HG03432 (cell line): ENCODE measurements at regions not wholly inside any gene's neighbourhood (a gene's known extent, or its start where the extent isn't known, plus 50 kb on each side); places are given as distances from the start of the nearest gene placed in this dataset.
"Not testable (repeated sequence)": the region's sequence is repeated elsewhere in the genome, so short reads cannot be mapped to it uniquely, and the experiment has no call there.

Experiments
- ATAC-seq: cut with Tn5 transposase; IDR thresholded peaks from one replicate; pipeline ENCODE4 v1.9.1; 2021; ENCODE audit warnings: mild to moderate bottlenecking, moderate library complexity; ENCODE audit not compliant: unreplicated experiment

DNA sequence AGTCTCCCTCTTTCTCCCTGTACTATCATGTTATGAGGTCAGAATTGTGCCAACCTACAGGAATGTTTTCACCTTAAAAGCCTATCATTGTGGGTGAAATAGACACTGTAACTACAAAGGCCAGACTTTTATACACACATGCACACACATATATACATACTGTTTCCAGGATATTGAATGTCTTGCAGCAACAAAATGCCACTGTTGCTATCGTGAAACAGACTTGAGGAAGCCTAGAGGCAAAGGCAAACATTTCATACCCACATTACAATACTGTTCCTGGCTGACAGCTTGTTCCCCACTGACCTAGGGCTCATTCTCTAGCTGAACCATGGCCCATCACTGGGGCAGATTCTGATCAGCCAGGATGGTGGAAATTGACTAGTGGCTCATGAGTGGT is 125.1 kb upstream of the DUSP10 start:
- ATAC-seq = no peak

GRCh38 chr1:221865808-221866207 is 123.9 kb upstream of the DUSP10 start:
- ATAC-seq = no peak

DNA sequence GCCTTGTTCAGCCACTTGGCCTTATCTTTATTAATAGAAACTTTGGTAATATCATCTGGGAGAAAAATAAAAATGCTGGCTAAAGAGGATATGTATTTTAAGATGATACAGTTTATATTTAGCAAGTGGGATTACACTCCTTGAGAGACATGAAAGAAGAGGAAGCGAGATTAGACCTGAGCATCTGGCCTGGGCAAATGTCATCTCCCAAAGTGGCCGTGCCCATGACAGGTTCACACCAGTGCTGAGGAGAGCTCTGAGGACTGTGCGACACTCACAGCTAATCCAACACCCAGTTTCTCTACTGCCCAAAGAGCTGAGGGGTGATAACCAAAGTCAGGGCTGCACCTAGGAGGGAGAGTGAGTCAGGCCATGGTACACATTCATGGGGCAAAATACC is 121.7 kb upstream of the DUSP10 start:
- no peak for ATAC-seq

DNA sequence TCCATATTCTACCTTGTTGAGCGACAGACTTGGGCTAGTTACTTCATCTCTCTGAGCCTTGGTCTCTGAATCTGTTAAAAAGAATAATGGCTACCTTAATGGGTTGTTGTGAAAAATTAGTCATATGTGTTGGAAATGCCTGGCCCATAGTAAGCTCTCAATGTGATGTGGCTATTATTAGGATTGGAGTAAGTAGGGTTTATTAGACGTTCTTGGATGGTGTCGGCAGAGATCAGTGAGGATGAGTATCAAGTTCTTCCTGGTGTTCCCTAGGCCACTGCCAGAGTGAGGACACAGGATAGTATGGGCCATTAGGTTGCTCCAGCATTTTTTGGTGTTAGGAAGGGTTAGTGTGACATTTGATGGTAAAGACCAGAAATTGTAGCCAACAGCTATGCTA is 121.1 kb upstream of the DUSP10 start:
- ATAC-seq = no peak

DNA sequence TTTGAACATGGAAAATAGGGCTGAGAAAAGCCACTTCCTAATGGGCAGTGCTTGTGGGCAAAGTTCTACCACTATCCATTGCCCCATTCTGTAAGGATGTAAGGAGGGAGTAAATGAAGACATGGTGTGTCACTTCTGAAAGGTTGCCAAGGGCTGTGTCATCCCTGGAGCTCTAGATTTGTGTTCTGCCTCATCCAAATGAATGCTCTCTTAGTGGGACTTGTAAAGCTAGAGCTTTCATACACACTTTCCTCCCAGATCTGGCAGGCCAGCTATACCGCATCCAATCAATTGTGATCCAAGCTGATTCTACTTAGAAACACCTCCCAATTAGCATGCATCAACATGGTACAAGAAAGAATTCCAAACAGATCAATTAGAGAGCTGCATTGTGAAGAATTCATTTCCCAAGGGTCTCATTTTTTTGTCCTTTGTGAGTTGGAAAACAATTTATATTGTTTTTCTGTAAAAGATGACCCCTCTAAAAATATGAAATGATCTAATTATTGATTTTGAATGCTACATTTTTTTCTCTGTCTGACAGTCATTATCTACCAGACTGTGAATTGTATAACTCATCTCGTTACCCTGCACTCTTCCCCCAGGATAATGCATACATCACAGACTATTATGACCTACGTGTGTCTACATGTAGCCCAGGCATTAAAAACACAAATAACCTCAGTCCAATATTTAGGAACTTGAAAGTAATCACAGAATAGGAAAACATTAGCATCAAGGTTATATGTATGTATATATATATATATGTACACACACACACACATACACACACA is 117.1 kb upstream of the DUSP10 start:
- no peak for ATAC-seq

DNA sequence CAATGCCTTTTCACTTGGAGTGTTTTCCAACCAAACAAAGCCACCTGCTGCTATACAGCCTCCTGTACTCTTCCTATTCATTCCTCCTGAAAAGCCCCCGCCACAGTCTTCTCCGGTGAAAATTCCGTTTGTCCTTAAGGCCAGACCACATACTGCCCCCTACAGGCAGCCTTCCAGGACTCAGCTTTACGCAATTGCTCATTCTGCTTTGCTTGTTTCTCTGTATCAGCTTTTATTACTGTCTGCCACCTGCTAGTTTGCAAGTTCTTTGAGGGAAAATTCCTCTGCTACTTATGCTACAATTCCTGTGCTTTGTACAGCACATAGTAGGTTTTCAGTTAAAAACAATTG is 115.2 kb upstream of the DUSP10 start:
- not testable (repeated sequence) for ATAC-seq

DNA sequence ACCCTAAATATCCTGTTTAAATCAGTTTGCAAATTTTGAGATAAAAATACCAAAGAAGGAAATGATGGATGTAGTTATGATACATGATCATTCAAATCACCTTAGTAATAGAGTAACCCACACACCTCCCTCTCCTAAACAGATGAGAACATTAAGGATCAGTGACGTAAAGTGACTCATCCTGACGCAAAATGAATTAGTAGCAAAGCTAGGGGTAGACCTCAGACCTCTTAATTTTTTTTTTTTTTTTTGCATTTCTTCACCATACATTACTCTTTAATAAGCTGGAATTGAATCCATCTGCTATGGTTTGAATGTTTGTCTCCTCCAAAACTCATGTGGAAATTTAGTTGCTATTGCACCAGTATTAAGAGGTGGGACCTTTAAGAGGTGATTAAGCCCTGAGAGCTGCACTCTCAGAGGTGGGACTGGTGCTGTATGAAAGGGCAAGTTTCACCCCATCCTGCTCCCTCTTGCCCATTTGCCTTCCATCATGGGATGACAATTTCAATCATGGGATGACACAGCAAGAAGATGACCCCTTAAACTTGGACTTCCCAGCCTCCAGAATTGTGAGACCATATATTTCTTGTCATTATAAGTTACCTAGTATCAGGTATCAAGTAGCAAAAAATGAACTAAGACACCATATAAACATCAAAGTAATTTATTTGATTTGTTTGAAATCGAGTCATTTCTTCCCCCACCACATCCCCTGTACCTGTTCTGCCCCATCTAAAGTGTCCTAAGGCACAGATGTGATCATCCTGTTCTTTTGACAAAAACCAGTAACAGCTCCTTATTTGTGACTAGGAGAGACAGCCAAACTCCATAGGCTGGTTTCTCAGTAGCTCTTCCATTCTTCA is 114.6 kb upstream of the DUSP10 start:
- no peak for ATAC-seq

- ATAC-seq = no peak
Observed at GRCh38 chr1:221855156-221855555, 113.3 kb upstream of the DUSP10 start.

DNA sequence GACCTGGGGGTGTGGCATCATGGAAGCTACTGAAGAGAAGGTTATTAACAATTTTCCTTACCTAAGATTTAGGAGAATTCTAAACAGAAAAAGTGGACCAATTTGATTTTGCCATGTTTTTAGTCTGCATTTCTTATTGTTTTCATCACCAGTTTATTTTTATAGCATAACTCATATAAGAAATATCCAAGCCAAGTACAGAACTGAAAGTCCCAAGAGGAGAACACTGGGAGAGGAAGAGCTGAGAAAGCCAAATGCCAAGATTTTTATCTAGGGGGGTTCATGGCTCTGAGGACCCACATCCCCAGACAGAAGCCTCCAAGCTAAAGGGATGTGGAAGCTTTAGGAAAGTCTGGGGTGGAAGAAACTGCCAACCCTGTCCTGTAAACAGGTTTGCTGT is 109.4 kb upstream of the DUSP10 start:
- ATAC-seq = no peak

GRCh38 chr1:221850470-221851187 is 108.7 kb upstream of the DUSP10 start:
- ATAC-seq = no peak

DNA sequence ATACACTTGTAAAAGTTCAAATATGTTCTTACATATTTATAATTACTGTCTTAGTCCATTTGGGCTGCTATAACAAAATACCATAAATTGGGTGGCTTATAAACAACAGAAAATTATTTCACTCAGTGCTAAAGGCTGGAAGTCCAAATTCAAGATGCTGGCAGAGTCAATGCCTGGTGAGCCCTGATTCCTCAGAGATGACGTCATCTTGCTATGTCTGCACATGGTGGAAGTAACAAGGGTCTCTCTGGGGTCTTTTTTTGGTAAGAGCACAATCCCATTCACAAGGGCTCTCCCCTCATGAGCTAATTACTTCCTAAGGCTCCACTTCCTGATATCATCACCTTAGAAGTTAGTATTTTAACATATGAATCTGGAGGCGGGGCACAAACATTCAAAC is 108.0 kb upstream of the DUSP10 start:
- ATAC-seq = no peak

DNA sequence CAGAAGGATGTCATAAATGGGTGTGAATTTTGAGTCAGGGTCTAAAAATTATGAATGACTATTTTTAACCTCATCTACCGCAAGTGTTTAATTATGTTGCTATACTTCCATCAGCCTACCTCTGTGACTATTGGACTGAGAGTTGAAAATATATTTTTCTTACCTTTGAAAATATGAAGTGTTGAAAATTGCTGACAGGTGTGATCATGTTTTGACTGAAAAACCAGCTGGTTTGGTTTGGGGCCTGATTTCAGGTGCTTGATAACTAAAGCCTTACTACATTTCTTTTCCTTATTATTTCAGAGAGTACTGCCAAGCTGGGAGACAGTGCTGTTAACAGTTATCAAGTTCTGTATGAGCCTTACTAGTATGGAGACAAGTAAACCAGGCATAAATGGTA is 107.2 kb upstream of the DUSP10 start:
- no peak for ATAC-seq

GRCh38 chr1:221847676-221848075 is 105.8 kb upstream of the DUSP10 start:
- ATAC-seq = no peak

DNA sequence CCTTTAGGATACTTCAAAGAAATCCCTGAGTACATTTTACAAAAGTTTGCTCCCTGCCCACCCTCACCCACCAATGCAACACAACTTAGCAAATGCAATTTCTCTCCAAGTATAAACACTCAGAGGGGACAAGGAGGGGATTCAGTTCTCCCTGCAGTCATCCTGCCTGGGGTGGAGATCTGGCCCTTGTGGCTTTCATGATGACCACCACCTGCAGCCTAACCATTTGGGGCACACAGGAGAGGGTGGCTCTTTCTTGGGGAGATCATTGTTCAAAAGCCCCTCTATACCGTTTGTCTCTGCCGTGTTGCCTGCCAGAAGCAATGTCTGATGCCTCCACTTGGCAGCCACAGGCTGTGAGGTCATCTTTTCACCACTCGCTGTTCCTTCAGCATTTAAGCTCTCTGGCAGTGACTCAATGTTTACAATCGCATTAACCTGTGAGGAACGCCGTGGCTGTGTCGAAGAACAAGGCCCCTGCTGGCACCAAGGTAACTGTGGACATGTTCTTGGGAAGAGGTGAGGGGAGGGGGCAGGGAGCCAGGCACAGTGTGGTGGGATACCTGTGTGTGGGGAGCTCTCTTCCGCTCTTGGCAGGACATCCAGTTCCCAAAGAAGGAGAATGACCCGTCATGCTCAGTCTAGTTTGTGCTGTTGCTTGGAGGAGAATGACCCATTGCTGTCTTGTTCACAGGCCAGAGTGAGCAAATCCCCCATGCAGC is 103.9 kb upstream of the DUSP10 start:
- no peak for ATAC-seq

- ATAC-seq = no peak
Observed at GRCh38 chr1:221841983-221842335, 100.1 kb upstream of the DUSP10 start.

DNA sequence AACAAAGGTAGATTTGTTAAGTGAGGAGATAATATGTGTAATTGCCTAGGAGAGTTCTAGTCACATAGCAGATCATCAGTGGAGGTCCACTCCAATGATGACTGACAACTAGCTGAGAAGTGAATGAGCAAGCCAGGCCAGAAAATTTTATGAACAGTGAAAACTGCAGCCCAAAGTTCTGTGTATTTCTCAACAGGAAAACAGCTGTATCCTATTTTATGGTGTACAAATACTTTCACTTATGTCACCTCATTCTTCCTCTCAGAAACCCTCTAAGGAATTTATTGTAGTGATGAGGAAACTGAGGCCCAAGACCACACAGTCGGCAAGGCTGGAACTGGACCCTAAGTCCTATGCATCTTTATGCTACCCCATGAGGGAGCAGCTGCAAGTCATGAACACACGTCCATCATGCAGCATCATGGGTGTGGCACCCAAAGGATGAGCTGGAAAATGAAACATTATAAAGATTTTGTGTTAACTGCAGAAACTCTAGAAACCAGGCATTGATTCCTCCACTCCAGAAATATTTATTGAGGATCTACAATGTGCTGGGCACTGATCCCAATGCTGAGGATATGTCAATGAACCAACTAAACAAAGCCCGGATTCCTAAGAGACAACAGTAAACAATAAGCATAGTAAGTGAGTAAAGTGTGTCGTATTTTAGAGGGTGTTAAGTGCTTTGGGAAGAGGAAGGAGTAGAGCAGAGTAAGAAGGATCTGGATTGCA is 99.5 kb upstream of the DUSP10 start:
- no peak for ATAC-seq

- ATAC-seq = peak; percentile 50
Observed at GRCh38 chr1:221840511-221841243, 98.8 kb upstream of the DUSP10 start.

DNA sequence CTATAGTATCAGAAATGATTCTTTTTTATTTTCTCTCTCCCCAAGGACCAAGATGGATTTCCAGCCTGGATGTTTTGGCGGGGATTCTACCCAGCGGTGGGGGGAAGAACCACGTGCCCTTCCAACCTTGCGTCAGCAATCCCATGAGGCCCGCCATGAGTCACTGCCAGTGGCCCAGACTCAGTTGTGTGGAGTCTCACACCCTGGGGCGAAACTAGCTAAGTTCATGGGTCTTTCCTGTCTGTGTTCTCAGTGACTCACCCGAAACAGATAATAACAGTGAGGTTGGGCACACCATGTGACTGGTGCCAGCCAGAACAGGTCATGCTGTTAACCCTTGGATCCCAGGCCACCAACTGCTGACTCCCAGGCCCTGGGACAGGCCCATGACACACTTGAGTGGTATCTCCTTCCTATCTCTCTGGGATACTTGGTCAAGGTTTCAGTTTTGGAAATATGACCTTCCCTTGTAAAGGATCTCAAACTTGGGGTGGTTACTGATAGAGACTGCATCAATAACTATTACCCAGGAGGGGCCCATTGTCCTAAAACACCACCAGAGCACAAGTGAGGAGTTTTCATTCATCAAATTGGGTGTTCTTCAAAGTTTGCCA is 98.0 kb upstream of the DUSP10 start:
- peak; percentile 93 for ATAC-seq

DNA sequence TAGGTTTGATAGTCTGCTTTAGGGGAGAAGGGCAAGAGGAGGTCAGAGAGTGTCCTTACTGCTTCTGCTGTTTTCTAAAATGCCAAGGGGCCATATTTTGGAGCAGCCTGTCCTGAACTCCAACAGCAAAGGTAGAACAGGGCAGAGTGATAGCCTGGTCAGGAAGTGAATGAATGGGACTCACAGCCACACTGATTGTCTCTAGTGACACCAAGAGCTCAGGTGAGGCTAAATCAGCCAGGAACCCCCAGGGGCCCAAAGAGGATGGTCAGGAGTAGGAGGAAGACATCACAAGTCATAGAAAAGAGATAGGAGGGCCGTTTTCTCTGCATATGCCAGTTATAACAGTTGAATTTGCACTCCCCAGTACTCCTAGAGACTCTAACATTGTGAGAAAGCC is 97.4 kb upstream of the DUSP10 start:
- ATAC-seq = peak; percentile 21
